T-helper 1 cell treated with Interleukin-12 subunit alpha and Interleukin-12 subunit beta and Interleukin-4 antibody, amounts not matched to agents 30 μg/mL and 1 μg/mL, for 36 hours (primary cell): ENCODE measurements at regions not wholly inside any gene's neighbourhood (a gene's known extent, or its start where the extent isn't known, plus 50 kb on each side); places are given as distances from the start of the nearest gene placed in this dataset.

Source experiments
- H3K27ac Mint-ChIP-seq: one replicate; pipeline ENCODE4 v1.8.0; 2021; ENCODE audit warnings: mild to moderate bottlenecking, mixed read lengths
- H3K27me3 Mint-ChIP-seq: one replicate; pipeline ENCODE4 v1.8.0; 2021; ENCODE audit warnings: low read depth, mixed read lengths
- H3K36me3 Mint-ChIP-seq: one replicate; pipeline ENCODE4 v1.8.0; 2021; ENCODE audit warnings: low read depth, mixed read lengths
- H3K4me1 Mint-ChIP-seq: one replicate; pipeline ENCODE4 v1.8.0; 2021; ENCODE audit warnings: low read depth, mixed read lengths
- H3K4me3 Mint-ChIP-seq: one replicate; pipeline ENCODE4 v1.8.0; 2021; ENCODE audit warnings: mild to moderate bottlenecking, moderate library complexity, mixed read lengths
- H3K9me3 Mint-ChIP-seq: one replicate; pipeline ENCODE4 v1.8.0; 2021; ENCODE audit warnings: mixed read lengths

- no peak overlapping the region for H3K4me3 Mint-ChIP-seq
- H3K27me3 Mint-ChIP-seq, result peaks cover 27% of the 10 kb centered on the region
- peaks cover 11% of the 10 kb centered on the region for H3K4me1 Mint-ChIP-seq
- H3K27ac Mint-ChIP-seq, result no peak overlapping the region
- no peaks in the 10 kb centered on the region for H3K36me3 Mint-ChIP-seq
- H3K9me3 Mint-ChIP-seq, result no peaks in the 10 kb centered on the region
Measured at GRCh38 chr17:77859035-77859810, 99.3 kb upstream of the TNRC6C start.

GRCh38 chr17:77861133-77861695 is 97.3 kb upstream of the TNRC6C start:
- Mint-ChIP-seq H3K27ac (peak overlapping the region; percentile 16), H3K36me3 (no peaks in the 10 kb centered on the region), H3K27me3 (peaks cover 24% of the 10 kb centered on the region), H3K4me1 (peaks cover 11% of the 10 kb centered on the region), H3K9me3 (no peaks in the 10 kb centered on the region), H3K4me3 (no peak overlapping the region)

- H3K4me1 Mint-ChIP-seq, result peaks cover 8% of the 10 kb centered on the region
- no peaks in the 10 kb centered on the region for H3K9me3 Mint-ChIP-seq
- H3K27ac Mint-ChIP-seq, result no peak overlapping the region
- H3K4me3 Mint-ChIP-seq, result no peak overlapping the region
- peaks cover 24% of the 10 kb centered on the region for H3K27me3 Mint-ChIP-seq
- H3K36me3 Mint-ChIP-seq, result no peaks in the 10 kb centered on the region
Measured at GRCh38 chr17:77861981-77862645, 96.4 kb upstream of the TNRC6C start.

GRCh38 chr17:77862890-77863813 is 95.4 kb upstream of the TNRC6C start:
- Mint-ChIP-seq H3K9me3 (no peaks in the 10 kb centered on the region), H3K4me1 (peaks cover 4% of the 10 kb centered on the region), H3K36me3 (no peaks in the 10 kb centered on the region), H3K4me3 (no peak overlapping the region), H3K27me3 (peaks cover 24% of the 10 kb centered on the region), H3K27ac (no peak overlapping the region)

GRCh38 chr17:77863814-77864161 is 94.7 kb upstream of the TNRC6C start:
- Mint-ChIP-seq H3K36me3 (no peaks in the 10 kb centered on the region), H3K4me3 (no peak overlapping the region), H3K4me1 (peaks cover 4% of the 10 kb centered on the region), H3K9me3 (no peaks in the 10 kb centered on the region), H3K27ac (no peak overlapping the region), H3K27me3 (peaks cover 26% of the 10 kb centered on the region)

GRCh38 chr17:77864234-77865111 is 94.0 kb upstream of the TNRC6C start:
- Mint-ChIP-seq H3K9me3 (no peaks in the 10 kb centered on the region), H3K4me3 (no peak overlapping the region), H3K27me3 (peaks cover 29% of the 10 kb centered on the region), H3K36me3 (no peaks in the 10 kb centered on the region), H3K4me1 (peaks cover 9% of the 10 kb centered on the region), H3K27ac (no peak overlapping the region)

- Mint-ChIP-seq H3K4me3 (no peak overlapping the region), H3K4me1 (peaks cover 13% of the 10 kb centered on the region), H3K36me3 (no peaks in the 10 kb centered on the region), H3K27me3 (peaks cover 29% of the 10 kb centered on the region), H3K27ac (no peak overlapping the region), H3K9me3 (no peaks in the 10 kb centered on the region)
Measured at GRCh38 chr17:77865112-77865611, 93.3 kb upstream of the TNRC6C start.

- Mint-ChIP-seq H3K4me1 (peaks cover 13% of the 10 kb centered on the region), H3K27me3 (peaks cover 26% of the 10 kb centered on the region)
Measured at GRCh38 chr17:77865716-77866115, 92.8 kb upstream of the TNRC6C start.

GRCh38 chr17:77867308-77867781 is 91.2 kb upstream of the TNRC6C start:
- Mint-ChIP-seq H3K36me3 (no peaks in the 10 kb centered on the region), H3K27me3 (peaks cover 27% of the 10 kb centered on the region), H3K27ac (no peak overlapping the region), H3K4me3 (no peak overlapping the region), H3K4me1 (peaks cover 18% of the 10 kb centered on the region), H3K9me3 (no peaks in the 10 kb centered on the region)

More at GRCh38 chr17:77865716-77866115, 92.8 kb upstream of the TNRC6C start:
- Mint-ChIP-seq H3K9me3 (no peaks in the 10 kb centered on the region), H3K27ac (no peak overlapping the region), H3K4me3 (no peak overlapping the region), H3K36me3 (no peaks in the 10 kb centered on the region)

- Mint-ChIP-seq H3K36me3 (peaks cover 3% of the 10 kb centered on the region), H3K27ac (no peak overlapping the region), H3K4me3 (no peak overlapping the region), H3K27me3 (peaks cover 35% of the 10 kb centered on the region), H3K4me1 (peaks cover 23% of the 10 kb centered on the region), H3K9me3 (no peaks in the 10 kb centered on the region)
Measured at GRCh38 chr17:77867976-77868713, 90.4 kb upstream of the TNRC6C start.

GRCh38 chr17:77869041-77869599 is 89.4 kb upstream of the TNRC6C start:
- H3K4me1 Mint-ChIP-seq, result peaks cover 23% of the 10 kb centered on the region
- H3K4me3 Mint-ChIP-seq, result no peak overlapping the region
- H3K27me3 Mint-ChIP-seq, result peaks cover 44% of the 10 kb centered on the region
- no peak overlapping the region for H3K27ac Mint-ChIP-seq
- H3K36me3 Mint-ChIP-seq, result peaks cover 4% of the 10 kb centered on the region
- H3K9me3 Mint-ChIP-seq, result no peaks in the 10 kb centered on the region

GRCh38 chr17:77869665-77870132 is 88.8 kb upstream of the TNRC6C start:
- no peak overlapping the region for H3K27ac Mint-ChIP-seq
- peaks cover 6% of the 10 kb centered on the region for H3K36me3 Mint-ChIP-seq
- peaks cover 49% of the 10 kb centered on the region for H3K27me3 Mint-ChIP-seq
- peaks cover 23% of the 10 kb centered on the region for H3K4me1 Mint-ChIP-seq
- H3K4me3 Mint-ChIP-seq, result no peak overlapping the region
- H3K9me3 Mint-ChIP-seq, result peaks cover 3% of the 10 kb centered on the region
